GM19023 (cell line): ENCODE measurements at regions not wholly inside any gene's neighbourhood (a gene's known extent, or its start where the extent isn't known, plus 50 kb on each side); places are given as distances from the start of the nearest gene placed in this dataset.
A peak's percentile ranks its signal among the peaks of the same experiment; 100 is the strongest.

Source experiments
- ATAC-seq: cut with Tn5 transposase; IDR thresholded peaks from one replicate; pipeline ENCODE4 v1.9.1; 2021; ENCODE audit warnings: mild to moderate bottlenecking, moderate library complexity; ENCODE audit not compliant: unreplicated experiment

GRCh38 chrX:38856670-38857265 lies 55.5 kb downstream of the MID1IP1 start:
- ATAC-seq: no peak

GRCh38 chrX:38857736-38858523 lies 56.7 kb downstream of the MID1IP1 start:
- ATAC-seq: no peak

DNA sequence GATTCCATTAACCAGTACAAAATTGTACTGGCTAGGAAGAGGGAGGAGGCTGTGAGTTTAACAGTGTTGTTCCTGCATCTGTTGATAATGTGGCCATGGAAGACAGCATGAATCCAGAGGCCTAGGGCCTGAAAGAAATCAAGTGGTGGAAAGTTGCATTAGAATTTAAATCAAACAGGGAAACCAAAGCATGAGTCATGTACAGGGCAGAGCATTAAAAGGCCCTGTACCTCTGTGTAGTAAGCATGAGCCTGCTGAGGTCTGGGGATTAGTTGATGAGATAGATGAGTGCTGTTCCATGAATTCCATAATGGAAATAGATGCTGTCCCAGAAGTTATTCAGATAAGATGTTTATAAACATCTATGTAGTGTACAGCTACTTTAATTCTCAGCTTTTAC lies 58.3 kb downstream of the MID1IP1 start:
- no peak for ATAC-seq

DNA sequence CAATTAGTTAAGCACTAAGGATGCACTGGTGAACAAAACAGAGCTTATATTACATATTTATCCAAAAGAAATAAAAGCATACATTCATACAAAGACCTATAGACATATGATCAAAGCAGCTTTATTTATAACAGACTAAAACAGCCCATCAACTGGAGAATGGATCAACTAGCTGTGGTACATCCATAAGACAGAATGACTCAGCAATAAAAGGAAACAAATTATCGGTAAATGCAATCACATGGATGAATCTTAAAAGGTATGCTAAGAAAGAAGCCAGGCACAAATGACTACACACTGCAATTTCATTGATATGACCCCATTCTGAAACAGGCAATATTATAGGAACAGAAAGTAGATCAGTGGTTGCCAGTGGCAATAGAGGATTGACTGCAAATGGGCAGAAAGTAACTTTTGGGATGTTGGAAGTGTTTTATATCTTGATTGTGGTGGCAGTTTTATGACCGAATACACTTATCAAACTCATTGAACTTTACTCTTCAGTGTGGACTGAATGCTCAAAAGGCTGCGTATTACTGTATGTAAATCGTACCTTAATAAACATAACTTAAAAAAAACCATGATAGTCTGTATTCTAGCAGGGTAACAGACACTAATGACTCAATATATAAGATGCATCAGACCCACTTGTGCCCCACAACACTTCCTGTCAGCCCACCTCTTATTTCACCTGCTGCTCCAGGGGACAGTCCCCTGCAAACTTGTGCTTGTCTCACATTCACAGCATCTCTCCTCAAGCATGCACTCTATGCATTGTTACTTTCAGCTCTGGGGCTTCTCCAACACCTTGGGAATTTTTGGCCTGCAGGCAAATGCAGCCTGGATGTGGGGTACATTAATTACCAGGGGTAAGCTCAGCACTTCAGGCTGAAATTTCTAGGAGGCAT lies 59.1 kb downstream of the MID1IP1 start:
- ATAC-seq: no peak

DNA sequence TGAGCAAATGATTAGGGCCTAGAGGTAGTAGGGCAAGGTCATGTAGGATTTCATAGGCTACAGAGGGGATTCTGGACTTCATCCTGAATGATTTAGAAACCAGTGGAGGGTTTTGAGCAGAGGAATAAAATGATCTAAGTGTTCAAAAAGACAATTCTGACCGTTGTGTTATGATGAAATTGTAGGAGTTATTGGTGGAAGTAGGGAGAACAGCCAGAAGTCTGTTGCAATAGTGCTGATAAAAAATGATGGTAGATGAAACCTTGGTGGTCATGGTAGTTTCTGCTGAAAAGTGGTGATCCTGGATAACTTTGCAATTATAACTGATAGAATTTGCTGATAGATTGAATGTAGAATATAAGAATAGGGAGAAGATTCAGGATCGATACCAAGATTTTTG lies 60.2 kb downstream of the MID1IP1 start:
- ATAC-seq: no peak

DNA sequence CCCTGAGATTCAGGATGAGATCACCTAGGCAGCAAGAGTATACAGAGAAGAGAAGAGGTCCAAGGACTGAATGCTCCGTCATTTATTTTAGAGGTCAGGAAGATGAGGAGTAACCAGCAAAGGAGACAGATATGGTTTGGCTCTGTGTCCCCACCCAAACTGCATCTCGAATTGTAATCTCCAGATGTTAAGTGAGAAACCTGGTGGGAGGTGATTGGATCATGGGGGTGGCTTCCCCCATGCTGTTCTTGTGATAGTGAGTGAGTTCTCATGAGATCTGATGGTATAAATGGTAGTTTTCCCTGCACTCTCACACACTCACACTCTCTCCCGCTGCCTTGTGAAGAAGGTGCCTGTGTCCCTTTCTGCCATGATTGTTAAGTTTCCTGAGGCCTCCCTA lies 60.8 kb downstream of the MID1IP1 start:
- ATAC-seq: no peak

DNA sequence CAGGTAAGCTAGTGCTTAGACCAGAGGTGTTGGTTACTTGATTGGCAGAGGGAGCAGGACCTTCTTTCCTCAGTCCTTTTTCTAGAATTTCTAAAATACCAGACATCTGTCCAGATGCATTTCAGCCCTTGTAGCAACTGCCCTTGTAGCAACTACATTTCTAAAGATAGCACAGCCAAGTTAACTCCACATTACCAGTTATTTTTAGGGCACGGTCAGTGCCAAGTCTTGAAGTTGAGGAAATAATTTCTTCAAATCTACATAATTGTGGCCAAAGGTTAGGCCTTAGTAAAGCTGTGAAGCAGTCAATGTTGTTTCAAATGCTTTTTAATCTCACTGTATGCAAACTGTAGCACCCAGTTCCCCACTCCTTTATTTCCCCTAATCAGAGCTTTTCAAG lies 62.9 kb downstream of the MID1IP1 start:
- no peak for ATAC-seq

DNA sequence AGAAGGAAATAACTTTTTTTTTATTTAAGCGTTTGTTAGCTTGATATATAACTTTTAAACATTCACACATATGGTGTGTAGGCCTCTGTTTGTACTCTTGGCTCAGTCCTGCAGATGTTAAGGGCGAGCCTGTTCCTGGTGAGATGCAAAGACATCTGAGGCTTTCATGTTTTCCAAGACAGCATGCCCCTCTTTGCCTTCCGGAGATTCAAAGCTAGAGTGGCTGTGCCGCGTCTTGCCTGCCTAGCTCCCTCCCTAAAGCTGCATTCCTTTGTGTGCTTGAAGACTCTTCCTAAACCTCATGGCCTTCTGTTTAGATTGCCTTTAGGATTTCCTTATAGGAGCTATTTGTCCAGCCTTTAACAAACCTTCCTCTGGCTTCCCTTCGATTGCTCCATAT lies 67.1 kb downstream of the MID1IP1 start:
- ATAC-seq: no peak

- ATAC-seq: no peak
These were observed 67.7 kb downstream of the MID1IP1 start for GRCh38 chrX:38868941-38869401.

DNA sequence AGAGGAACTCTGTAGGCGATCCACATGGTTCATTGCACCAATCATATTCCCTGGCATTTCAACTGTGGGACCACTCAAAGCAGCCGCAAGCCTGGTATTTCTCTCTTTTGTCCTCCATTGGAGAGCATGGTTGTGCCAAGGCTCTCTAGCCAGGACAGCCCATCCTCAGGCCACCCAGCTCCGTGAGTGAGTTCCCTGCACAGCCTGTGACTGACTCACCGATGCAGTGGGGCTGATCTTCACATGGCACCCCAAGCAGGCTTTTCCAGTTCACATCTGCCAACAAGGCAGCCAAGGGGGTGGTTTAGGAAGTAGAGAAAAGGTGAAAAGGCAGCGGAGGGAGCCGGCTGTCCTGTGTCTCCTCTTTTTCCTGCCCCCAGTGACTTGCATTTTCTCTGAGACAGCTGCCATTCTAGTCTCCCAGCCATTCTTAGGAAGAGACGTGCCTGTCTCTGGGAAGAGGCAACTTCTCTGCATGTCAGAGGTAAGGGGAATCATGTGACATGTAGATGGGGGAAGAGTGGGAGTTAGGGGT lies 69.2 kb downstream of the MID1IP1 start:
- ATAC-seq: no peak

GRCh38 chrX:38871129-38872029 lies 70.1 kb downstream of the MID1IP1 start:
- no peak for ATAC-seq

DNA sequence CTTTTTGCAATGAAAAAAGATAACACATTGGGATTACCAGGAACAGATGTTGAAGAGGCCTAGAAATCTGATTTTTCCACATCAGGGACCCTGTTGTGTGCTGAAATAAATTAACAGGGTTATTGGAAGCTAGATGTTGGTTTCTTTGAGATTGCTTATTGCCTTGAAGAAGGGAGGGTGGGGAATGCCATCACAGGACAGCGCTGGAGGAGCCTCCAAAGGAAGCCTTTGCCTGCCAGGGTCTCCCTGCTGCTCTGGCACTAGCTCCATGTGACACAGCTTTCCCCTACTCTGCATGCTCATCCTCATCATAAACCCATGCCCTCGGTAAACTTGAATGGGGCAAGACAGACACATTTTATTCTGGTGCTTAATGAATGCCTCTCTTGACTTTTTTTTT lies 76.1 kb downstream of the MID1IP1 start:
- no peak for ATAC-seq

GRCh38 chrX:38878641-38879340 lies 77.5 kb downstream of the MID1IP1 start:
- no peak for ATAC-seq

GRCh38 chrX:38879631-38880220 lies 78.5 kb downstream of the MID1IP1 start:
- ATAC-seq: no peak

DNA sequence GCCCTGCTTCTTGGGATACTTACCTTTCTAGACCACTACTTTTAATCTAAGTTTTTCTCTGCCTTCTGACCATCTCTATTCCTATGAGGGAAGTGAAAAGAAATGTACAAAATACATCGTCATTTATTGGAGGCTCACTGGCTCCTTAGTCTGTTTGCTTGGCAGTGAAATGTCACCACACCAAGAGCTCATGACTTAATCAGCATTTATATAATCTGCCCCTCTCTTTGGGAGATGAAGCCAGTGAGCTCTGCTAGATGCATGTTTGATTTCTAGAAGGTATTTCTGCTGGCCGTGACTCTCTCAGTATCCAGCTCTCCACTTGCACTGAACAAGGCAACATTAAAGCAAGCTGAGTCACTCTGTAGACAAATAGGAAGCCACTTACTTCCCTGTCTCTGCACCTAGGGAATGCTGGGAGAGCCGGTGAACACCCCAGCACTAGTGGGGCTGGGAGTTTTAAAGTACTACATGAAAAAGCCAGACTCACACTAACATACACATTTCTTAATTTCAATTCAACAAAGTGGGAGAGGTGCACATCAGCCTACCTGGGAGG lies 79.1 kb downstream of the MID1IP1 start:
- no peak for ATAC-seq

DNA sequence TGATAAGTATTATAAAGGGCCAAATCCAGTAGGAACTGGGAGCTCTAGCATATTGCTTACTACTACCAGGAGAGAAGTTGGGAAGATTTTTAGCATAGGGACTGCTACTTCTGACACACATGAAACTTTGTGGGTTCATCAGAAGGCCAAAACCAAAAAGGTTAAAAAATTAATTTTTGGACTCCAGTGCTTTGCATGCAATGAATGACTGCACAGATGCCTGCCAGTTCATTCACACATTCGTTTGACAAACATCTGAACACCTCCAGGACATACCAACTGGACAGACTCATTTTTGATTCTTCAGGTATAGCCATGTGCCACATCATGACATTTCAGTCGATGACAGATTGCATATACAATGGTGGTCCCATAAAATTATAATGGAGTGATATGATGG lies 79.8 kb downstream of the MID1IP1 start:
- ATAC-seq: no peak

GRCh38 chrX:38881727-38882126 lies 80.5 kb downstream of the MID1IP1 start:
- ATAC-seq: peak; percentile 40

- no peak for ATAC-seq
These were observed 81.8 kb downstream of the MID1IP1 start for GRCh38 chrX:38882894-38883626.
